Neutrophil (primary cell): ENCODE measurements at regions not wholly inside any gene's neighbourhood (a gene's known extent, or its start where the extent isn't known, plus 50 kb on each side); places are given as distances from the start of the nearest gene placed in this dataset.

Experiments used
- H3K27ac ChIP-seq: fragments of 200-600 bp; sonication (generic); 2 replicates; pipeline ENCODE4 v1.5.1; 2016; ENCODE audit warnings: mild to moderate bottlenecking, moderate library complexity
- H3K27me3 ChIP-seq: fragments of 200-600 bp; sonication (generic); 2 replicates; pipeline ENCODE4 v1.6.0; 2016; ENCODE audit warnings: mild to moderate bottlenecking
- H3K36me3 ChIP-seq: fragments of 200-600 bp; sonication (generic); 2 replicates; pipeline ENCODE4 v1.5.1; 2017
- H3K4me1 ChIP-seq, 2 experiments: fragments of 200-600 bp in 1 of 2; sonication (generic) in 1 of 2; 1 replicate in 1 of 2; 2 replicates in 1 of 2; pipeline versions ENCODE4 v1.5.1 to v1.6.1; 2013 to 2016; ENCODE audit warnings: low read depth in 1 of 2, low read length in 1 of 2, mild to moderate bottlenecking in 1 of 2, moderate library complexity in 1 of 2; ENCODE audit not compliant: control insufficient read depth in 1 of 2, insufficient read depth in 1 of 2
- H3K4me3 ChIP-seq, 2 experiments: fragments of 200-600 bp in 1 of 2; sonication (generic) in 1 of 2; 1 replicate in 1 of 2; 2 replicates in 1 of 2; pipeline ENCODE4 v1.5.1; 2013 to 2016; ENCODE audit warnings: low read depth in 1 of 2, low read length in 1 of 2, mild to moderate bottlenecking in 1 of 2, moderate library complexity in 1 of 2
- H3K9me3 ChIP-seq: fragments of 200-600 bp; sonication (generic); 2 replicates; pipeline ENCODE4 v1.5.1; 2016
- CTCF ChIP-seq: fragments of 200-600 bp; sonication (generic); IDR thresholded peaks from 2 replicates; pipeline ENCODE4 v1.5.1; 2016; ENCODE audit warnings: antibody characterized with exemption

GRCh38 chr5:174339130-174339529, 293.6 kb downstream of the NSG2 start:
- no peak for TF ChIP-seq CTCF
- Histone ChIP-seq H3K27ac (no peak overlapping the region), H3K4me3 (no peak overlapping the region), H3K4me1 (no peaks in the 10 kb centered on the region), H3K9me3 (no peaks in the 10 kb centered on the region), H3K36me3 (no peaks in the 10 kb centered on the region), H3K27me3 (peaks cover 43% of the 10 kb centered on the region)

GRCh38 chr5:174340226-174340625, 294.7 kb downstream of the NSG2 start:
- no peaks in the 10 kb centered on the region for H3K9me3 ChIP-seq
- no peak for TF ChIP-seq CTCF
- H3K4me1 ChIP-seq: no peaks in the 10 kb centered on the region
- peaks cover 43% of the 10 kb centered on the region for H3K27me3 ChIP-seq
- no peak overlapping the region for H3K4me3 ChIP-seq
- no peak overlapping the region for H3K27ac ChIP-seq
- H3K36me3 ChIP-seq: no peaks in the 10 kb centered on the region

GRCh38 chr5:174342696-174343095, 297.2 kb downstream of the NSG2 start:
- no peaks in the 10 kb centered on the region for H3K36me3 ChIP-seq

GRCh38 chr5:174343826-174344225, 298.3 kb downstream of the NSG2 start:
- no peak for TF ChIP-seq CTCF
- H3K27ac ChIP-seq: no peak overlapping the region
- H3K9me3 ChIP-seq: no peaks in the 10 kb centered on the region
- no peak overlapping the region for H3K4me3 ChIP-seq
- H3K4me1 ChIP-seq: no peaks in the 10 kb centered on the region
- no peaks in the 10 kb centered on the region for H3K36me3 ChIP-seq
- H3K27me3 ChIP-seq: peaks cover 24% of the 10 kb centered on the region

More at GRCh38 chr5:174342696-174343095, 297.2 kb downstream of the NSG2 start:
- Histone ChIP-seq H3K27ac (no peak overlapping the region), H3K4me3 (no peak overlapping the region), H3K4me1 (no peaks in the 10 kb centered on the region), H3K9me3 (no peaks in the 10 kb centered on the region), H3K27me3 (peaks cover 30% of the 10 kb centered on the region)
- TF ChIP-seq CTCF: no peak

GRCh38 chr5:174344335-174344734, 298.8 kb downstream of the NSG2 start:
- Histone ChIP-seq H3K4me1 (no peaks in the 10 kb centered on the region), H3K4me3 (no peak overlapping the region), H3K27me3 (peaks cover 25% of the 10 kb centered on the region), H3K9me3 (no peaks in the 10 kb centered on the region), H3K27ac (no peak overlapping the region), H3K36me3 (no peaks in the 10 kb centered on the region)
- TF ChIP-seq CTCF: no peak

GRCh38 chr5:174347183-174347582, 301.7 kb downstream of the NSG2 start:
- peaks cover 24% of the 10 kb centered on the region for H3K27me3 ChIP-seq
- H3K36me3 ChIP-seq: no peaks in the 10 kb centered on the region
- no peak for TF ChIP-seq CTCF
- no peak overlapping the region for H3K27ac ChIP-seq
- H3K4me1 ChIP-seq: no peaks in the 10 kb centered on the region
- H3K4me3 ChIP-seq: no peak overlapping the region
- H3K9me3 ChIP-seq: no peaks in the 10 kb centered on the region
